ENCODE measurements at regions not wholly inside any gene's neighbourhood (a gene's known extent, or its start where the extent isn't known, plus 50 kb on each side); places are given as distances from the start of the nearest gene placed in this dataset.

- TF ChIP-seq CTCF (IDR thresholded peaks at IDR 0.05) (no peak), POLR2A (IDR thresholded peaks at IDR 0.05) (no peak)
Observed at GRCh38 chr10:105494303-105494702, 853.2 kb downstream of the SORCS3 start.

Data from adrenal gland (tissue), 5 donors.